ENCODE measurements at regions not wholly inside any gene's neighbourhood (a gene's known extent, or its start where the extent isn't known, plus 50 kb on each side); places are given as distances from the start of the nearest gene placed in this dataset.

GRCh38 chr18:64199581-64199980, 50.7 kb upstream of the LINC00305 start:
- no peak overlapping the region for H3K9ac ChIP-seq (ENCODE audit: extremely low read depth, insufficient read length, low read length)
- no peaks in the 10 kb centered on the region for H3K27me3 ChIP-seq (ENCODE audit: insufficient read depth, low read length)
- H3K27ac ChIP-seq (ENCODE audit: insufficient read length, low read depth, low read length): no peak overlapping the region
- no peak overlapping the region for H3K4ac ChIP-seq (ENCODE audit: low read depth, low read length)
- no peak overlapping the region for H2BK12ac ChIP-seq (ENCODE audit: insufficient read length, low read depth, low read length)
- H2BK15ac ChIP-seq (ENCODE audit: low read depth, low read length): no peak overlapping the region
- no peak overlapping the region for H2AK5ac ChIP-seq (ENCODE audit: insufficient read length, low read length)
- H2AFZ ChIP-seq (ENCODE audit: low read length): no peak overlapping the region
- no peak overlapping the region for H2BK120ac ChIP-seq (ENCODE audit: low read depth, low read length, poor library complexity, severe bottlenecking)
- no peak overlapping the region for H4K5ac ChIP-seq (ENCODE audit: insufficient read length, low read depth, low read length)
- H3K4me1 ChIP-seq (ENCODE audit: insufficient read depth, low read length): peaks cover 5% of the 10 kb centered on the region; the same call in 1 of the 2 replicates
- H3T11ph ChIP-seq (ENCODE audit: low read length): no peak overlapping the region
- peaks cover 25 to 28% of the 10 kb centered on the region in 2 experiments for H3K4me1 Mint-ChIP-seq
- no peaks in the 10 kb centered on the region for H3K9me3 Mint-ChIP-seq
- no CpG with 5 or more reads among the region's 1 CpG for WGBS (ENCODE audit: extremely low coverage, insufficient read length, low lambda C conversion rate)
- H3K23ac ChIP-seq (ENCODE audit: insufficient read length, low read depth, low read length): no peak overlapping the region
- peak overlapping the region in 1 of 3 experiments; percentile 13; a peak in 1 of 7 replicates for H3K27ac Mint-ChIP-seq
- no peaks in the 10 kb centered on the region for H3K79me2 ChIP-seq (ENCODE audit: insufficient read depth, low read length)
- no peak overlapping the region for H3K14ac ChIP-seq (ENCODE audit: insufficient read depth, low read length)
- H4K8ac ChIP-seq (replicated peaks; ENCODE audit: insufficient read length, low read depth, low read length): no peak overlapping the region
- no peak overlapping the region for H3K4me3 Mint-ChIP-seq
- TF ChIP-seq CTCF (conservative IDR thresholded peaks at IDR 0.05): no peak
- no peaks in the 10 kb centered on the region for H3K79me1 ChIP-seq (ENCODE audit: insufficient read depth, low read depth, low read length, poor library complexity, severe bottlenecking)
- H3K9me3 ChIP-seq (ENCODE audit: control insufficient read depth, low read depth, low read length): no peaks in the 10 kb centered on the region
- H3K27me3 Mint-ChIP-seq (ENCODE audit: low read depth): no peaks in the 10 kb centered on the region
- H3K56ac ChIP-seq (ENCODE audit: insufficient read length, low read depth, low read length): no peak overlapping the region
- no peak overlapping the region for H4K91ac ChIP-seq (ENCODE audit: insufficient read length, low read depth, low read length)
- H3K4me2 ChIP-seq (ENCODE audit: insufficient read depth, insufficient read length, low read length): no peak overlapping the region
- no peak overlapping the region for H2BK20ac ChIP-seq (ENCODE audit: low read depth, low read length, poor library complexity, severe bottlenecking)
- no peaks in the 10 kb centered on the region for H3K23me2 ChIP-seq (ENCODE audit: insufficient read length, low read depth, low read length, poor library complexity, severe bottlenecking)
- no peak overlapping the region for H2BK5ac ChIP-seq (ENCODE audit: insufficient read length, low read length)
- no peak for DNase-seq
- no peak overlapping the region for H3K18ac ChIP-seq (ENCODE audit: insufficient read length, low read depth, low read length)
- no peaks in the 10 kb centered on the region for H3K36me3 Mint-ChIP-seq (ENCODE audit: insufficient read depth in 1 of 3, low read depth in 3 of 3)
- no peaks in the 10 kb centered on the region for H4K20me1 ChIP-seq (ENCODE audit: control insufficient read depth, insufficient read depth, insufficient read length)
